ENCODE measurements at regions not wholly inside any gene's neighbourhood (a gene's known extent, or its start where the extent isn't known, plus 50 kb on each side); places are given as distances from the start of the nearest gene placed in this dataset.

DNA sequence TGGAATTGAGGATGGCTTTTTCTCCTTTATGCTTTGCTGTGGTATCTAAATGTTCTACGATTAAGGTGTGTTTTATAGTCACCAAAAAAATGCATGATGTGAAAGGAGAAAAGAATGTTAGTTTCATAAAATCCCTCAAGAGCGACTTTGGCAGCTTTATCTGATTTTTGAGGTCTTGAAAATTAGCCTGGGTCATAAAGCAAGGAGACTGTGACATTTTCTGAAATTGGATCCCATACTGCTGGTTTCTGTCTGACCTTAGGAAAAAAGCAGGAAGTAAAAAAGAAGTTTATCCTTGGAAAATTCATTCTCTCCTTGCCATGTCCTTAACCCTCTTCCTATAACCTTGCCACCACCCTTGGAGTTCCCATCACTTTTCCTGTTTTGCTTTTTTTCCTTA, 525.3 kb downstream of the CD83 start:
- H3K27me3 ChIP-seq (ENCODE audit: control insufficient read depth in 2 of 2, insufficient read depth in 2 of 2, low read length in 2 of 2), result no peaks in the 10 kb centered on the region
- Mint-ChIP-seq H3K36me3 (no peaks in the 10 kb centered on the region), H3K27ac (no peak overlapping the region), H3K4me1 (peaks cover 9 to 27% (median 17%) of the 10 kb centered on the region in 7 donors), H3K27me3 (peaks cover 0 to 15% (median 4%) of the 10 kb centered on the region in 5 donors), H3K9me3 (peaks cover 0 to 2% (median 0%) of the 10 kb centered on the region in 11 donors), H3K4me3 (no peak overlapping the region)
- ATAC-seq (no peak), DNase-seq (no peak)
- H3K4me1 ChIP-seq (ENCODE audit: control insufficient read depth in 2 of 2, insufficient read depth in 2 of 2, low read length in 2 of 2), result no peaks in the 10 kb centered on the region
- ChIA-PET CTCF (no interaction called here), POLR2A (no interaction called here)
- H3K9me3 ChIP-seq (ENCODE audit: control insufficient read depth in 2 of 3, low read length in 3 of 3), result no peaks in the 10 kb centered on the region
- intact Hi-C loops (cut with micrococcal nuclease), result no loop called here
- no peak overlapping the region for H3K27ac ChIP-seq (ENCODE audit: low read depth, low read length)
- no peaks in the 10 kb centered on the region for H3K36me3 ChIP-seq (ENCODE audit: control insufficient read depth in 2 of 3, insufficient read depth in 3 of 3, low read length in 3 of 3)
- H3K4me3 ChIP-seq (ENCODE audit: low read length), result no peak overlapping the region

DNA sequence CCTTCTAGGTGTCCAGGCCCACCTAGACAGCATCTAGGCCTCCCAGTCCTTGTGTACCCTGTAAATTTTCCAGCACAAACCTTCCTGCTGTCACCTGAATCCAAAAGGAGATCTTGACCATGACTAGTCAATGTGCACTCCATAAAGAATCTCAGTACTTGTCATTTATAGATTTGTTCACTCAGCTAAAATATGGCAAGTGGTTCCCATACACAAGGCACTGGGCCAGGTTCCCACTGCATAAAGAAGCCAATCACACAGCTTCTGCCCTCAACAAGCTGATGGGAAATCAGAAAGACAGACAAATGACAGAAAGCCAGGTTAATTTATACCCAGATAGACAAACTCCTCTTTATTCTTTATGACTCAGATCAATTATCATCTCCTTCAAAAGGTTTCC, 526.8 kb downstream of the CD83 start:
- Histone ChIP-seq H3K9me3 (ENCODE audit: control insufficient read depth in 2 of 3, low read length in 3 of 3) (no peaks in the 10 kb centered on the region), H3K4me1 (ENCODE audit: control insufficient read depth in 2 of 2, insufficient read depth in 2 of 2, low read length in 2 of 2) (no peaks in the 10 kb centered on the region), H3K4me3 (ENCODE audit: low read length) (no peak overlapping the region), H3K36me3 (ENCODE audit: control insufficient read depth in 2 of 3, insufficient read depth in 3 of 3, low read length in 3 of 3) (no peaks in the 10 kb centered on the region), H3K27me3 (ENCODE audit: control insufficient read depth in 2 of 2, insufficient read depth in 2 of 2, low read length in 2 of 2) (no peaks in the 10 kb centered on the region), H3K27ac (ENCODE audit: low read depth, low read length) (no peak overlapping the region)
- DNase-seq (no peak), ATAC-seq (no peak)
- intact Hi-C loops (cut with micrococcal nuclease), result no loop called here
- H3K36me3 Mint-ChIP-seq, result peaks cover 0 to 5% (median 0%) of the 10 kb centered on the region in 5 donors
- no peak overlapping the region for H3K4me3 Mint-ChIP-seq
- peaks cover 0 to 8% (median 0%) of the 10 kb centered on the region in 11 donors for H3K9me3 Mint-ChIP-seq
- H3K4me1 Mint-ChIP-seq, result peaks cover 2 to 16% (median 8%) of the 10 kb centered on the region in 7 donors
- no peak overlapping the region for H3K27ac Mint-ChIP-seq
- CTCF ChIA-PET, result interaction anchor here (1.3 kb wide), 1 partner anchor 17 kb away, joined by 3 read pairs; no protein-coding TSS in a partner anchor
- POLR2A ChIA-PET, result no interaction called here
- H3K27me3 Mint-ChIP-seq, result peaks cover 0 to 11% (median under 1%) of the 10 kb centered on the region in 5 donors

DNA sequence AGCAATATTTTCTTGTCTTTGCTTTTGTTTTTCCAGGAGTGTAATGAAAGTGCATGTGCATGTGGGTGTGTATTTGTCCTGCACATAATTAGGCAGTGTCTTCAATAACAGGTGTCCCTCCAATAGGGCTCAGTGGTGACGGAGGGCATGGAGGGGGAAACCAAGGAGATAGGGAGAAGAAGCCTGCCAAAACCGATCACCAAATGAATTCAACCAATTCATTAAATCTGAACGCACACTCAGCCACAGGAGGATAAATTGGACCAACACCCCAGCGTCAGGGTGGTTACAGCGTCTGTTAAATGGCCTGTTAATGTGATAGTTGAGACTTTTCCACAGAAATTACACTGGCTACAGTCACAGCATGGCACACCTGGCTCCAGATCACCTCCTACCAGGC, 527.6 kb downstream of the CD83 start:
- Histone ChIP-seq H3K4me3 (ENCODE audit: low read length) (no peak overlapping the region), H3K36me3 (ENCODE audit: control insufficient read depth in 2 of 3, insufficient read depth in 3 of 3, low read length in 3 of 3) (no peaks in the 10 kb centered on the region), H3K27me3 (ENCODE audit: control insufficient read depth in 2 of 2, insufficient read depth in 2 of 2, low read length in 2 of 2) (no peaks in the 10 kb centered on the region), H3K9me3 (ENCODE audit: control insufficient read depth in 2 of 3, low read length in 3 of 3) (no peaks in the 10 kb centered on the region), H3K4me1 (ENCODE audit: control insufficient read depth in 2 of 2, insufficient read depth in 2 of 2, low read length in 2 of 2) (no peaks in the 10 kb centered on the region), H3K27ac (ENCODE audit: low read depth, low read length) (no peak overlapping the region)
- peaks cover 0 to 11% (median 6%) of the 10 kb centered on the region in 7 donors for H3K4me1 Mint-ChIP-seq
- no peak overlapping the region for H3K27ac Mint-ChIP-seq
- peaks cover 0 to 8% (median 0%) of the 10 kb centered on the region in 11 donors for H3K9me3 Mint-ChIP-seq
- peaks cover 0 to 5% (median 0%) of the 10 kb centered on the region in 5 donors for H3K36me3 Mint-ChIP-seq
- CTCF ChIA-PET, result no interaction called here
- POLR2A ChIA-PET, result interaction anchor here (0.5 kb wide), 1 partner anchor 232 kb away, joined by 4 read pairs; no protein-coding TSS in a partner anchor
- no peak for ATAC-seq
- peaks cover 0 to 7% (median 0%) of the 10 kb centered on the region in 5 donors for H3K27me3 Mint-ChIP-seq
- H3K4me3 Mint-ChIP-seq, result no peak overlapping the region
- DNase-seq, result no peak
- intact Hi-C loops (cut with micrococcal nuclease), result no loop called here

DNA sequence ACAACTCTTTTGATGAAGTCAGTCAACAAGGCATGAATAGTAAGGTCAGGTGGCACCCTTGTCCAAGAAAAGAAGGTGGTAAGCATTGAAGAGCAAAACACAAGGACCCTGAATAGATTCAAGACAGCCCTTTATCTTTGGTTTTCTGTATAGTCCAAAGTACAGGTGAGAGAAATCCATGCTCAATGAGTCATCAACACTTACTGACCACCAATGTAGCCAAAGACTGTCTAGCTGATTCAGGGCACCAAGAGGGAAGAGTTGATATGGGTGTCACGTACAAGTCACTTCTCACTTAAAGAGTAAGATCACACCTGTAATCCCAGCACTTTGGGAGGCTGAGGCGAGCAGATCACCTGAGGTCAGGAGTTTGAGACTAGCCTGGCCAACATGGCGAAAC, 528.3 kb downstream of the CD83 start:
- peaks cover 0 to 4% (median 0%) of the 10 kb centered on the region in 7 donors for H3K4me1 Mint-ChIP-seq
- H3K4me3 Mint-ChIP-seq, result no peak overlapping the region
- H3K27me3 Mint-ChIP-seq, result peaks cover 0 to 8% (median 0%) of the 10 kb centered on the region in 5 donors
- Histone ChIP-seq H3K4me1 (ENCODE audit: control insufficient read depth in 2 of 2, insufficient read depth in 2 of 2, low read length in 2 of 2) (no peaks in the 10 kb centered on the region), H3K27ac (ENCODE audit: low read depth, low read length) (no peak overlapping the region), H3K36me3 (ENCODE audit: control insufficient read depth in 2 of 3, insufficient read depth in 3 of 3, low read length in 3 of 3) (no peaks in the 10 kb centered on the region), H3K27me3 (ENCODE audit: control insufficient read depth in 2 of 2, insufficient read depth in 2 of 2, low read length in 2 of 2) (no peaks in the 10 kb centered on the region), H3K4me3 (ENCODE audit: low read length) (no peak overlapping the region), H3K9me3 (ENCODE audit: control insufficient read depth in 2 of 3, low read length in 3 of 3) (no peaks in the 10 kb centered on the region)
- H3K9me3 Mint-ChIP-seq, result peaks cover 0 to 8% (median 0%) of the 10 kb centered on the region in 11 donors
- peaks cover 0 to 5% (median 0%) of the 10 kb centered on the region in 5 donors for H3K36me3 Mint-ChIP-seq
- ATAC-seq (no peak), DNase-seq (no peak)
- CTCF ChIA-PET, result no interaction called here
- H3K27ac Mint-ChIP-seq, result no peak overlapping the region
- intact Hi-C loops (cut with micrococcal nuclease), result no loop called here
- POLR2A ChIA-PET, result interaction anchor here (0.5 kb wide), 1 partner anchor 231 kb away, joined by 4 read pairs; no protein-coding TSS in a partner anchor

DNA sequence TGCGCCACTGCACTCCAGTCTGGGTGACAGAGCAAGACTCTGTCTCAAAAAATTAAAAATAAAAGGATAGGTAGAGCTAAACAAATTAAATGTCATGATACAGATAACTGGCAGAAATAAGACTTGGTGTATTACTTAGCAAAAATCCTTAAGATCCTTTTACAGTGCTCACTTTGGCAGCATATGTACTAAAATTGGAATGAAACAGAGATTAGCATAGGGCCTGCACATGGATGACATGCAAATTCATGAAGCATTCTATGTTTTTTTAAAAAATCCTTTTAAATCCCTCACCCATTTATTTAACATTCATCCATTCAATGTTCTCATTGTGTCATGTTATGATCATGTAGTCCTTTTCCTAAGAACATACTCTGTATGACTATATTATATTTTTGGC, 528.8 kb downstream of the CD83 start:
- no peak overlapping the region for H3K4me3 ChIP-seq (ENCODE audit: low read length)
- H3K9me3 Mint-ChIP-seq, result peaks cover 0 to 8% (median 0%) of the 10 kb centered on the region in 11 donors
- no peaks in the 10 kb centered on the region for H3K27me3 ChIP-seq (ENCODE audit: control insufficient read depth in 2 of 2, insufficient read depth in 2 of 2, low read length in 2 of 2)
- POLR2A ChIA-PET, result no interaction called here
- no peak overlapping the region for H3K27ac ChIP-seq (ENCODE audit: low read depth, low read length)
- intact Hi-C loops (cut with micrococcal nuclease), result no loop called here
- H3K36me3 ChIP-seq (ENCODE audit: control insufficient read depth in 2 of 3, insufficient read depth in 3 of 3, low read length in 3 of 3), result no peaks in the 10 kb centered on the region
- no peaks in the 10 kb centered on the region for H3K9me3 ChIP-seq (ENCODE audit: control insufficient read depth in 2 of 3, low read length in 3 of 3)
- peaks cover 0 to 4% (median 0%) of the 10 kb centered on the region in 7 donors for H3K4me1 Mint-ChIP-seq
- no peak for ATAC-seq
- no peak for DNase-seq
- no peak overlapping the region for H3K4me3 Mint-ChIP-seq
- H3K27me3 Mint-ChIP-seq, result peaks cover 0 to 9% (median 0%) of the 10 kb centered on the region in 5 donors
- CTCF ChIA-PET, result no interaction called here
- peaks cover 0 to 5% (median 0%) of the 10 kb centered on the region in 5 donors for H3K36me3 Mint-ChIP-seq
- no peak overlapping the region for H3K27ac Mint-ChIP-seq
- H3K4me1 ChIP-seq (ENCODE audit: control insufficient read depth in 2 of 2, insufficient read depth in 2 of 2, low read length in 2 of 2), result no peaks in the 10 kb centered on the region

DNA sequence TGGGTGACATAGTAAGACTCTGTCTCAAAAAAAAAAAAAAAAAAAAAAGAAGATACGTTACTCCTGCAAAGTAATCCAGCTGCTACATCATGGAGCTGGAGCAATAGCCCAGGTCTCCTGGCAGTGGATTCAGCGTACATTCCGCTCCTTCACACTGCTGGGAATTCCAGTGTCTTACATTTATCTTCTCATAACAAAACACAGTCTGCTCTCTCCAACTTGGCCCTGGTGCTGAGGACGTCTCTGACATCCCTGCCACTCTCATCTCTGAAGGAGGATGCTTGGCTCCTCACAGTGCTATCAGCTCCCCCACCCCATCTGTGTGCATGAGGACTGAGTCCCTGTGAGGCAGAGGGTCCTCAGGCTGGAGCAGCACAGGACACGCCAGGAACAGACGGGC, 529.8 kb downstream of the CD83 start:
- no peak for DNase-seq
- CTCF ChIA-PET, result interaction anchor here (0.7 kb wide), 1 partner anchor 81 kb away, joined by 3 read pairs; no protein-coding TSS in a partner anchor

DNA sequence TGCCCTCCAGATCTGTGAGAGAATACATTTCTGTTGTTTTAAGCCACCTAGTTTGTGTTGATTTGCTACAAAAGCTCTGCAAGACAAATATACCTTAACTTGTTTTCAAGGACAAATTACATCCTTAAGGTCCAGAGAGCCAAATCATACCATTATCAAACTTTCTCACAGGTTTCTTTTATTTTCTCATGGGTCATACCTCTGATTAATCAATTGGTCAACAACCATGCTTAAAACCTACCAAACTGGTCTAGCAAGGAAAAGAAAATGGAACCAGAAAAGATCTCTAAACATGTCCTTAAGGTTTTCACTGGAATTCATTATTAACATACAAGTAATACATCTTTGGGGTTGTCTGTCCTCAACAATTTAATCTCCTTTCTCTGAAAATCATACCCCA, 535.0 kb downstream of the CD83 start:
- Histone ChIP-seq H3K27ac (ENCODE audit: low read depth, low read length) (no peak overlapping the region), H3K36me3 (ENCODE audit: control insufficient read depth in 2 of 3, insufficient read depth in 3 of 3, low read length in 3 of 3) (no peaks in the 10 kb centered on the region), H3K4me1 (ENCODE audit: control insufficient read depth in 2 of 2, insufficient read depth in 2 of 2, low read length in 2 of 2) (peaks cover 0 to 15% of the 10 kb centered on the region in 2 donors), H3K4me3 (ENCODE audit: low read length) (no peak overlapping the region), H3K9me3 (ENCODE audit: control insufficient read depth in 2 of 3, low read length in 3 of 3) (no peaks in the 10 kb centered on the region), H3K27me3 (ENCODE audit: control insufficient read depth in 2 of 2, insufficient read depth in 2 of 2, low read length in 2 of 2) (no peaks in the 10 kb centered on the region)
- Mint-ChIP-seq H3K4me3 (no peak overlapping the region), H3K27me3 (peaks cover 0 to 23% (median 0%) of the 10 kb centered on the region in 5 donors), H3K36me3 (peaks cover 0 to 12% (median 0%) of the 10 kb centered on the region in 5 donors), H3K27ac (no peak overlapping the region), H3K9me3 (peaks cover 0 to 10% (median 0%) of the 10 kb centered on the region in 11 donors), H3K4me1 (peaks cover 19 to 27% (median 24%) of the 10 kb centered on the region in 7 donors)
- intact Hi-C loops (cut with micrococcal nuclease), result no loop called here
- no peak for DNase-seq
- CTCF ChIA-PET, result no interaction called here
- POLR2A ChIA-PET, result no interaction called here
- ATAC-seq, result no peak

More for the DNA sequence above, 529.8 kb downstream of the CD83 start:
- H3K27ac ChIP-seq (ENCODE audit: low read depth, low read length), result no peak overlapping the region
- Mint-ChIP-seq H3K4me3 (no peak overlapping the region), H3K9me3 (peaks cover 0 to 8% (median 0%) of the 10 kb centered on the region in 11 donors), H3K36me3 (peaks cover 0 to 5% (median 0%) of the 10 kb centered on the region in 5 donors), H3K27ac (no peak overlapping the region), H3K4me1 (peaks cover 0 to 5% (median 0%) of the 10 kb centered on the region in 7 donors), H3K27me3 (peaks cover 0 to 13% (median 0%) of the 10 kb centered on the region in 5 donors)
- no peaks in the 10 kb centered on the region for H3K9me3 ChIP-seq (ENCODE audit: control insufficient read depth in 2 of 3, low read length in 3 of 3)
- H3K4me3 ChIP-seq (ENCODE audit: low read length), result no peak overlapping the region
- no peaks in the 10 kb centered on the region for H3K27me3 ChIP-seq (ENCODE audit: control insufficient read depth in 2 of 2, insufficient read depth in 2 of 2, low read length in 2 of 2)
- intact Hi-C loops (cut with micrococcal nuclease), result no loop called here
- no peak for ATAC-seq
- H3K4me1 ChIP-seq (ENCODE audit: control insufficient read depth in 2 of 2, insufficient read depth in 2 of 2, low read length in 2 of 2), result no peaks in the 10 kb centered on the region
- POLR2A ChIA-PET, result no interaction called here
- H3K36me3 ChIP-seq (ENCODE audit: control insufficient read depth in 2 of 3, insufficient read depth in 3 of 3, low read length in 3 of 3), result no peaks in the 10 kb centered on the region

Measured in naive thymus-derived CD4-positive, alpha-beta T cell (primary cell).